Ovary (tissue), 7 donors: ENCODE measurements at regions not wholly inside any gene's neighbourhood (a gene's known extent, or its start where the extent isn't known, plus 50 kb on each side); places are given as distances from the start of the nearest gene placed in this dataset.
"Not testable (repeated sequence)": the region's sequence is repeated elsewhere in the genome, so short reads cannot be mapped to it uniquely, and the experiment has no call there.

Source experiments
- DNase-seq, 5 donors: peaks; one replicate each; pipeline ENCODE4 v3.0.0-alpha.2; 2019 to 2020
- H3K27ac ChIP-seq, 2 donors: fragments of 200-600 bp; one replicate each; pipeline versions ENCODE4 v1.5.1 to v1.8.0; 2019 to 2022
- H3K27me3 ChIP-seq: fragments of 200-600 bp; one replicate; pipeline ENCODE4 v1.8.0; 2022
- H3K36me3 ChIP-seq: fragments of 200-600 bp; sonication (generic); one replicate; pipeline ENCODE4 v1.5.1; 2019
- H3K4me1 ChIP-seq: one replicate; pipeline ENCODE4 v1.8.1; 2013; ENCODE audit warnings: mild to moderate bottlenecking, moderate library complexity; ENCODE audit not compliant: insufficient read depth
- H3K4me3 ChIP-seq: fragments of 200-600 bp; sonication (generic); one replicate; pipeline ENCODE4 v1.5.1; 2017
- H3K9me3 ChIP-seq, 2 donors: fragments of 200-600 bp in 1 of 2; sonication (generic) in 1 of 2; one replicate each; pipeline versions ENCODE4 v1.5.1 to v1.8.1; 2013 to 2019; ENCODE audit warnings: mild to moderate bottlenecking in 1 of 2, moderate library complexity in 1 of 2
- EP300 ChIP-seq: sonication (generic); formaldehyde crosslinking; IDR thresholded peaks from one replicate; pipeline ENCODE4 v1.6.1; 2017; ENCODE audit warnings: antibody characterized with exemption
- POLR2A ChIP-seq: fragments of 450-650 bp; IDR thresholded peaks from one replicate; pipeline ENCODE4 v1.6.1; 2017; ENCODE audit warnings: antibody characterized with exemption, mild to moderate bottlenecking, moderate library complexity
- WGBS, 3 donors: extraction: QIAGEN DNeasy Blood & Tissue Kit in 1 of 3; methylation state at CpG; one replicate each; pipeline versions ENCODE4 v1.1.5 to v1.1.7; 2013 to 2017; 5-methylcytosine and 5-hydroxymethylcytosine counted together
- intact Hi-C, 4 donors: fragments of 100-400 bp; cut with DNase I; formaldehyde crosslinking; loops; one replicate each; pipeline versions ENCODE4 v1.11.0 to v1.15.1; 2022 to 2023
- TF ChIP-seq, protein P1 (sequence below), 3 donors: fragments of 450-650 bp in 2 of 3; fragments of 200-600 bp in 1 of 3; IDR thresholded peaks; one replicate each; pipeline versions ENCODE4 v1.5.1 to v1.8.0; 2016 to 2022; ENCODE audit warnings: antibody characterized with exemption in 3 of 3, mild to moderate bottlenecking in 1 of 3
- donor health status: DM: no; HTN: no; CAD: no; lungs with moderate emphysema.
- donor health status: DM: no; HTN: no; CAD: no.
- donor health status: Bipolar disorder and iron deficiency.
- donor health status: DM: no; HTN: no; CAD: no.
- donor health status: DM: yes; HTN: yes; CAD: no.

DNA sequence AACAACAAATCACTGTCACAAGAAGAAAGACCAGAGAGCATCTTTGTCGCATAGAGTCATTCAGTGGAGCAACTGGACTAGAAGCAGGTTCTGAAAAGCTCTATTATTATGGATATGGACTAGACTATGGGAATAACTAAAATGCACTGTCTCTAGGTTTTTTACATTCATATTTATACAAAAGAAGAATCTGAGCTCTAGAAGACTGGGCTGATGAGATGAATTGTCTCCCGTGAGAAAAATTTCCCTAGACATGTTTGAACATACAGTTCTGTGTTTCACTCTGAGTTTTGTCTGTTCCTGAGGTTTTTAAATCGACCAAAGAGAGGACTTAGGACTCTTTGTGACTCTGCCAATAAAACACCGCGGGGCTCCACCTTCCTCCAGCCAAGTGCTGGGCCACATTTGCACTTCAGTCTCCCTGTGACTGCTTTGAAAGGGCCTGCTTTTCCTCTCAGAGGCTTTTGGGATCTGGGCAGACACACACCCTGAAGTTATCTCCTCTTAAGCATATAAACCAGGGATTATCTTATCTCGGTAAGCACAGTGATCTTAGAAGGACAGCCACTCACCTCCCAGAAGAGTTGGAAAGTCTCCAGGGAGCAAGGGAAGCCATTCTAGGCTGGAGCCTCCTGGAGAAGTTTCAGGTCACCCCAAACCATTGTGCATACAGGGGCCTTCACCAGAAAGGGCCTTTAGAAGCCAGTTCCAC is 101.0 kb upstream of the JCAD start:
- 43 to 50% (median 46%) methylated on average over 6 of the region's 6 CpGs for WGBS, 3 donors

DNA sequence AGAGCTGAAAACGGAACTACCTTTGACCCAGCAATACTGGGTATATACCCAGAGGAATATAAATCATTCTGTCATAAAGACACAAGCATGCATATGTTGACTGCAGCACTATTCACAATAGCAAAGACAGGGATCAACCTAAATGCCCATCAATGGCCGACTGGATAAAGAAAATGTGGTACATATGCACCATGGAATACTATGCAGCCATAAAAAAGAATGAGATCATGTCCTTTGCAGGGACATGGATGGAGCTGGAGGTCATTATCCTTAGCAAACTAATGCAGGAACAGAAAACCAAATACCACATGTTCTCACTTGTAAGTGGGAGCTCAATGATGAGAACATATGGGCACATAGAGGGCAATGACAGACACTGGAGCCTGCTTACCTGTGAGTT is 100.2 kb upstream of the JCAD start:
- H3K4me1 ChIP-seq, H3K27me3 ChIP-seq, H3K27ac ChIP-seq, H3K9me3 ChIP-seq, intact Hi-C loops, H3K36me3 ChIP-seq, H3K4me3 ChIP-seq, DNase-seq: not testable (repeated sequence)
- WGBS, 3 donors: 88 to 94% (median 90%) methylated on average over 2 of the region's 2 CpGs

More for the DNA sequence above, 101.0 kb upstream of the JCAD start:
- no peak overlapping the region for H3K4me3 ChIP-seq
- H3K27ac ChIP-seq: no peak overlapping the region
- no peaks in the 10 kb centered on the region for H3K36me3 ChIP-seq
- intact Hi-C loops: no loop called here
- H3K4me1 ChIP-seq: no peaks in the 10 kb centered on the region
- DNase-seq: no peak
- TF ChIP-seq POLR2A: no peak
- TF ChIP-seq, protein P1, sequence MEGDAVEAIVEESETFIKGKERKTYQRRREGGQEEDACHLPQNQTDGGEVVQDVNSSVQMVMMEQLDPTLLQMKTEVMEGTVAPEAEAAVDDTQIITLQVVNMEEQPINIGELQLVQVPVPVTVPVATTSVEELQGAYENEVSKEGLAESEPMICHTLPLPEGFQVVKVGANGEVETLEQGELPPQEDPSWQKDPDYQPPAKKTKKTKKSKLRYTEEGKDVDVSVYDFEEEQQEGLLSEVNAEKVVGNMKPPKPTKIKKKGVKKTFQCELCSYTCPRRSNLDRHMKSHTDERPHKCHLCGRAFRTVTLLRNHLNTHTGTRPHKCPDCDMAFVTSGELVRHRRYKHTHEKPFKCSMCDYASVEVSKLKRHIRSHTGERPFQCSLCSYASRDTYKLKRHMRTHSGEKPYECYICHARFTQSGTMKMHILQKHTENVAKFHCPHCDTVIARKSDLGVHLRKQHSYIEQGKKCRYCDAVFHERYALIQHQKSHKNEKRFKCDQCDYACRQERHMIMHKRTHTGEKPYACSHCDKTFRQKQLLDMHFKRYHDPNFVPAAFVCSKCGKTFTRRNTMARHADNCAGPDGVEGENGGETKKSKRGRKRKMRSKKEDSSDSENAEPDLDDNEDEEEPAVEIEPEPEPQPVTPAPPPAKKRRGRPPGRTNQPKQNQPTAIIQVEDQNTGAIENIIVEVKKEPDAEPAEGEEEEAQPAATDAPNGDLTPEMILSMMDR (IDR thresholded peaks at IDR 0.05): no peak
- H3K9me3 ChIP-seq: no peaks in the 10 kb centered on the region
- H3K27me3 ChIP-seq: no peaks in the 10 kb centered on the region

DNA sequence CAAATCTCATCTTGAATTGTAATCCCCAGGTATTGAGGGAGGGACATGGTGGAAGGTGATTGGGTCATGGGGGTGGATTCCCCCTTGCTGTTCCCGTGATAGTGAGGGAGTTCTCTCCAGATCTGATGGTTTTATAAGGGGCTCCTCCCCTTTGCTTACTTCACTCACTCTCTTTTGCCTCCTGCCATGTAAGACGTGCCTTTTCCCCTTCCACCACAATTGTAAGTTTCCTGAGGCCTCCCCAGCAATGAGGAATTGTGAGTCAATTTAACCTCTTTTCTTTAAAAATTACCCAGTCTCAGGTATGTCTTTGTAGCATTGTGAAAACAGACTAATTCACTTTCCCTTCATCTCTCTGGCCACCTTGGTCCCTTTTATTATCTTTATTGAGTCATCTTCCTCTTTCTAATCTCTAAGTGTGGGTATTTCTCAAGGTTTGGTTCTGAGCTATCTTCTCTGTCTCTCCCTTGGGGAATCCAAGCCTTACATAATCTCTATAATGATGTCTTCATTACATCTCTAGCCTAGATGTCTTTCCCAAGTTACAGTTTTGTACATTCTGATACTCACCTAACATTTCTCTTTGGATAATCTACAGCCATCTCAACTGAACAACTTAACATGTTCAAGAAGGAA is 99.1 kb upstream of the JCAD start:
- no peaks in the 10 kb centered on the region for H3K36me3 ChIP-seq
- H3K27ac ChIP-seq: no peak overlapping the region
- H3K4me1 ChIP-seq: no peaks in the 10 kb centered on the region
- DNase-seq: no peak
- intact Hi-C loops: no loop called here
- H3K4me3 ChIP-seq: no peak overlapping the region
- 68 to 84% (median 71%) methylated on average over 2 of the region's 2 CpGs for WGBS, 3 donors
- no peak for TF ChIP-seq EP300
- TF ChIP-seq, protein P1 (IDR thresholded peaks at IDR 0.05): no peak
- no peak for TF ChIP-seq POLR2A
- no peaks in the 10 kb centered on the region for H3K9me3 ChIP-seq
- no peaks in the 10 kb centered on the region for H3K27me3 ChIP-seq

DNA sequence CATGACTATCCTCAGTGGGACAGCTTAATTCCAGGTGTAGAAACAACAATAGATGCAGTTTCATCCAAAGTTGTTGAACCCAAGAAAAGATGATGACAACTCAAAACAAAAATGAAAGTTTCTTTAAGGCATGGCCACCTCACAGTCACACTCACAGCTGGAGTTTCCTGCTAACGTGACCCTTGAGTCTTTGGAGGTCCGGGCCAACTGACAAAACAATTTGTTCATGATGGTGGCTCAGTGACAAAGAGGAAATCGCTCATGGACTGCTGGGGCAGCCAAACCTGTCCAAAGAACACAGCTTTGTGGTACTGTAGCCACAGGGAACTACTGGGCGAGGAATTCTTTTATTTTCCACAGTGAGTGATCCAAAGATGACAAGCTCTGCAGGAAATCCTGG is 96.0 kb upstream of the JCAD start:
- Histone ChIP-seq H3K27me3 (no peaks in the 10 kb centered on the region), H3K4me3 (no peak overlapping the region), H3K36me3 (no peaks in the 10 kb centered on the region), H3K9me3 (no peaks in the 10 kb centered on the region), H3K4me1 (no peaks in the 10 kb centered on the region), H3K27ac (no peak overlapping the region)
- TF ChIP-seq POLR2A (no peak), EP300 (no peak)
- TF ChIP-seq, protein P1 (IDR thresholded peaks at IDR 0.05): no peak
- intact Hi-C loops: no loop called here
- DNase-seq: no peak
- 61 to 74% (median 66%) methylated on average over 4 of the region's 4 CpGs for WGBS, 3 donors

DNA sequence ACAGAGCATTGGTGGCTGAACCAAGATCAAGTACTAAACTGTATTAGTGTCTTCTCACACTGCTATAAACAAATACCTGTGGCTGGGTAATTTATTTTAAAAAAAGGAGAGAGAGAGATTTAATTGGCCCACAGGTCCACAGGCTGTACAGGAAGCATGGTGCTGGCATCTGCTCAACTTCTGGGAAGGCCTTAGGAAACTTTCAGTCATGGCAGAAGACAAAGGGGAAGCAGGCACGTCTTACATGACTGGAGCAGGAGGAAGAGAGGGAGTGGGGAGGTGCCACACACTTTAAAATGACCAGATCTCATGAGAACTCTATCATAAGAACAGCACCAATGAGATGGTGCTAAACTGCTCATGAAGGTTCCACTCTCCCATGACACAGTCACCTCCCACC is 95.2 kb upstream of the JCAD start:
- no peak for DNase-seq
- H3K4me1 ChIP-seq: no peaks in the 10 kb centered on the region
- TF ChIP-seq POLR2A: no peak
- TF ChIP-seq, protein P1 (IDR thresholded peaks at IDR 0.05): no peak
- no peak for TF ChIP-seq EP300
- no peaks in the 10 kb centered on the region for H3K36me3 ChIP-seq
- no peaks in the 10 kb centered on the region for H3K27me3 ChIP-seq
- intact Hi-C loops: no loop called here
- H3K27ac ChIP-seq: no peak overlapping the region
- H3K4me3 ChIP-seq: no peak overlapping the region
- WGBS, 3 donors: 72 to 89% (median 82%) methylated on average over 1 of the region's 1 CpG
- no peaks in the 10 kb centered on the region for H3K9me3 ChIP-seq
